Activated CD4-positive, alpha-beta memory T cell treated with anti-CD3 and anti-CD28 coated beads for 36 hours (primary cell): ENCODE measurements at regions not wholly inside any gene's neighbourhood (a gene's known extent, or its start where the extent isn't known, plus 50 kb on each side); places are given as distances from the start of the nearest gene placed in this dataset.

ENCODE experiments used
- CTCF ChIA-PET: fragments of 350-600 bp; sonication (Branson Sonifier 250); formaldehyde crosslinking; loops from one replicate; lab custom pipeline; 2021; ENCODE audit warnings: antibody characterized with exemption, inconsistent platforms; lab: Charles Lee
- POLR2A ChIA-PET: fragments of 350-600 bp; sonication (Branson Sonifier 250); formaldehyde crosslinking; loops from one replicate; lab custom pipeline; 2021; ENCODE audit warnings: antibody characterized with exemption; lab: Charles Lee
- DNase-seq: peaks from one replicate; pipeline ENCODE4 v3.0.0-alpha.2; 2020
- H3K27ac Mint-ChIP-seq: one replicate; pipeline ENCODE4 v1.8.0; 2021; ENCODE audit warnings: mixed read lengths
- H3K27me3 Mint-ChIP-seq: one replicate; pipeline ENCODE4 v1.8.0; 2021; ENCODE audit warnings: mixed read lengths
- H3K36me3 Mint-ChIP-seq: one replicate; pipeline ENCODE4 v1.8.0; 2021; ENCODE audit warnings: mixed read lengths
- H3K4me1 Mint-ChIP-seq: one replicate; pipeline ENCODE4 v1.8.0; 2021; ENCODE audit warnings: low read depth, mixed read lengths
- H3K4me3 Mint-ChIP-seq: one replicate; pipeline ENCODE4 v1.8.0; 2021; ENCODE audit warnings: mild to moderate bottlenecking, mixed read lengths
- H3K9me3 Mint-ChIP-seq: one replicate; pipeline ENCODE4 v1.8.0; 2021; ENCODE audit warnings: mixed read lengths
- intact Hi-C: fragments of 100-400 bp; cut with micrococcal nuclease; formaldehyde crosslinking; loops from one replicate; pipeline ENCODE4 v1.15.1; 2023

DNA sequence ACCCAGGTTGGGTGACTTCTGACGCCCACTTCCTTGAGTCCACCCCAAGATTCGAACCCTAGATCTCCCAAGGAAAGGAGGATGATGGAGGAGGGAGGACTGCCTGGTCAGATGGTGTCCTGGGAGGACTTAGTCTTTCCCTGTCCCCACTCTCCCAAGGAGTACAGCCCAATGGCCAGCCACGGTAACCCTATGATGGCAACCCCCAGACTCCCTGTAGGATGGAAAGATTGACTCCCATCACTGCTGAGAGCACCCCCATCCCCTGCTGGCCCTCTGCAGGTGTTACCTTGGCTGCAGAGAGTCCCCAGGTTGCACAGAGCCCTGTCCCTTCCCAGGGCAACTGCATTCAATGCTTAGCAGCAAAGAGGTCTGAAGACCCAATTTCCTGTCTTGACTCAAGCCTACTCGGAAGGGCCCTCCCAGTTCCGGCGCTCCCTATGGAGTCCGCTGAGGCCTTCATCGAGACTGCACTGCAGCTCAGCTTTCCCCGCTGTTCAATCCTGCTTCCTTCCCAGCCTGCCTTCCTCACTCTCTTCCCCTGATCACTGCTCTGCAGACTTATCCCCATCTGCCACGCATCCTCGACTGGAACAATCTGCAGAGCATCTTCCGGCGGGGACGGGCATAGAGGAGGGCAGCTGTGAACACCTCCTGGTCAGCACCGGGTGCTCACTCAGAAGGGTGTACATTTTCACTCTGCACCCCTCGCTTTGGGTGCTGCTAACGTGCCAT, 50.8 kb upstream of the OCM2 start:
- CTCF ChIA-PET = no interaction called here
- DNase-seq = no peak
- no peak overlapping the region for H3K27ac Mint-ChIP-seq

DNA sequence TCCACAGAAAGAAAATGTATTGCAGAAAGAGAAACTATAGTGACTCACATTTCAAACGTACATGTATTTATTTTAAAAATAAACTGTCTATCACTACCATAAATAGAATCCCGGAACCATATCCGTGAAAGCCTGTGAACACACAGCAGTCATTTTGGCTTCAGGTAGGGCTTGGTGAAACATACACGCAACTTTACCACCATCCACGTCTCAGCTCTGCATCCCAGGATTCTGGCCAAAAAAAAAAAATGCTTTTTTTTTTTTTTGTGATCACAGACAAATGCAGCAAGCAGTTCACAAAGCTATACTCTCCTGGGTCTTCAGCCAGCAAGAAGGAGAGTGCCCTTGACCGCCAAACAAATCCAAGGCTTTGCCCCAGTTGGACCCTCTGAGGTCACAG, 56.8 kb upstream of the OCM2 start:
- CTCF ChIA-PET = no interaction called here
- POLR2A ChIA-PET = no interaction called here
- H3K27ac Mint-ChIP-seq = no peak overlapping the region
- DNase-seq = no peak
- intact Hi-C loops = no loop called here
- H3K36me3 Mint-ChIP-seq = no peaks in the 10 kb centered on the region
- H3K4me3 Mint-ChIP-seq = no peak overlapping the region
- H3K27me3 Mint-ChIP-seq = no peaks in the 10 kb centered on the region
- H3K4me1 Mint-ChIP-seq = peaks cover 6% of the 10 kb centered on the region
- no peaks in the 10 kb centered on the region for H3K9me3 Mint-ChIP-seq

More for the DNA sequence above, 50.8 kb upstream of the OCM2 start:
- intact Hi-C loops = no loop called here
- POLR2A ChIA-PET = no interaction called here
- Mint-ChIP-seq H3K4me3 (no peak overlapping the region), H3K9me3 (no peaks in the 10 kb centered on the region), H3K4me1 (no peaks in the 10 kb centered on the region), H3K27me3 (peaks cover 10% of the 10 kb centered on the region), H3K36me3 (no peaks in the 10 kb centered on the region)

DNA sequence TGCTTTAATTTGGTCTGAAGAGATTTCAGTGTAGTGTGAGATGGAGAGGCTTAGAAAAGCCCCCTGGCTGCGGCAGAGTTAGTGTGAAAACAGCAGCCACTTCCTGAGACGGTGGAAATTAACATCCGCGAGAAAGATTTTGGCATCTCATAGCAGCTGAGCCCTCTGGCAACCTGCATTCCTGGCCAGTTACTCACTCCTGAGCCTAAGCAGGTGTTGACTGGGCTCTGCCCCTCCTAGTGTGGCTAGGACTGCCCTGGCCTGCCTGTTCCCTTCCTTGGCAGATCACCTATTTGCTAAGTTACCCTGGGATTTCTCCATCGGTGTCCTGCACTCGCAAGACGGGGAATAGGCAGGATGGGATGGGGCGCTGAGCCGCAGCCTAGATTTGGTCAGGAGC, 57.6 kb upstream of the LMTK2 start:
- no peaks in the 10 kb centered on the region for H3K36me3 Mint-ChIP-seq
- intact Hi-C loops = no loop called here
- H3K9me3 Mint-ChIP-seq = no peaks in the 10 kb centered on the region
- no peak overlapping the region for H3K27ac Mint-ChIP-seq
- H3K4me1 Mint-ChIP-seq = peaks cover 6% of the 10 kb centered on the region
- ChIA-PET POLR2A (no interaction called here), CTCF (no interaction called here)
- no peaks in the 10 kb centered on the region for H3K27me3 Mint-ChIP-seq
- no peak for DNase-seq
- H3K4me3 Mint-ChIP-seq = no peak overlapping the region

GRCh38 chr7:98051118-98051744, 55.4 kb upstream of the LMTK2 start:
- Mint-ChIP-seq H3K27ac (no peak overlapping the region), H3K4me3 (no peak overlapping the region), H3K9me3 (no peaks in the 10 kb centered on the region), H3K4me1 (peaks cover 6% of the 10 kb centered on the region), H3K36me3 (no peaks in the 10 kb centered on the region), H3K27me3 (no peaks in the 10 kb centered on the region)
- ChIA-PET POLR2A (no interaction called here), CTCF (interaction anchor here (1.0 to 1.1 kb wide), 2 partner anchors 30 to 117 kb away, joined by 3 to 5 read pairs; no protein-coding TSS in a partner anchor)
- intact Hi-C loops = no loop called here
- DNase-seq = peak; percentile 81

DNA sequence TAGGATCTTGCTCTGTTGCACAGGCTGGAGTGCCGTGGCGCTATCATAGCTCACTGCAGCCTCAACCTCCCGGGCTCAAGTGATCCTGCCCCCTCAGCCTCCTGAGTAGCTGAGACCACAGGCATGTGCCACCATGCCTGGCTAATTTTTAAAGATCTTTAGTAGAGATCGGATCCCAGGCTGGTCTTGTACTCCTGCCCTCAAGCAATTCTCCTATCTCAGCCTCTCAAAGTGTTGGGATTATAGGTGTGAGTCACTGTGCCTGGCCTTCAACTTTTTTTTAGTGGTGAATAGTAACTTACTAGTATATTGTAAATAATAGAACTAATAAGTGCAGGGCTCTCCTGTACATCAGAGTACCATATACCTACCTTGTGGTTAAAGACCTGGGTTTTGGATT, 52.1 kb upstream of the LMTK2 start:
- no peak for DNase-seq
- ChIA-PET POLR2A (no interaction called here), CTCF (no interaction called here)
- Mint-ChIP-seq H3K9me3 (no peaks in the 10 kb centered on the region), H3K4me1 (peaks cover 6% of the 10 kb centered on the region), H3K27ac (no peak overlapping the region), H3K36me3 (no peaks in the 10 kb centered on the region), H3K27me3 (peaks cover 4% of the 10 kb centered on the region), H3K4me3 (no peak overlapping the region)
- intact Hi-C loops = no loop called here

GRCh38 chr7:98056580-98056979, 50.1 kb upstream of the LMTK2 start:
- Mint-ChIP-seq H3K27me3 (peaks cover 4% of the 10 kb centered on the region), H3K36me3 (no peaks in the 10 kb centered on the region), H3K9me3 (no peaks in the 10 kb centered on the region), H3K27ac (no peak overlapping the region), H3K4me3 (no peak overlapping the region), H3K4me1 (no peaks in the 10 kb centered on the region)
- ChIA-PET CTCF (interaction anchor here (1.5 kb wide), 1 partner anchor 112 kb away, joined by 6 read pairs; no protein-coding TSS in a partner anchor), POLR2A (no interaction called here)
- intact Hi-C loops = no loop called here
- DNase-seq = no peak
